Cardiac septum (tissue), 1 donor: ENCODE measurements at regions not wholly inside any gene's neighbourhood (a gene's known extent, or its start where the extent isn't known, plus 50 kb on each side); places are given as distances from the start of the nearest gene placed in this dataset.
"Not testable (repeated sequence)": the region's sequence is repeated elsewhere in the genome, so short reads cannot be mapped to it uniquely, and the experiment has no call there.

Experiments used
- DNase-seq: peaks from one replicate; pipeline ENCODE4 v3.0.0-alpha.2; 2020; ENCODE audit warnings: low spot score
- intact Hi-C: fragments of 100-400 bp; cut with DNase I; formaldehyde crosslinking; loops from one replicate; pipeline ENCODE4 v1.14.0; 2022
- donor health status: DM: no; HTN: no; CAD: no.

DNA sequence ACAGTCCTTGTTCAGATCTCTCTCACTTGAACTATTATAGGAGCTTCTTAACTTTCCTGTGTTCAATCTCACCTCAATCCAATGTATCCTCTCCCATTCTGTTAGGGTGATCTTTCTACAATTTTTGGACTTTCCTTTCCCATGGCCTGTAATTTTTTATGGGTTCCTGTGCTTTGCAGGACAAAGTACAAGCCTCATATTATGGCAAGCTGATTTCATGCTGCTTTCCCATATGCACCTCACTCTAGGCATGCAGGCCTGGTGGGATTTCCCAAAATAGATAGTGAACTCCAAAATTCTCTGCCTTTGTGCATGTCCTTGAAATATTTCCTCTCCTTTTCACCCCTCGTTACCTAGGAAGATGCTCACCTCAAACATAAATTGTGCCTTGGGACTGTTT is 499.4 kb downstream of the NAV3 start:
- DNase-seq = no peak
- intact Hi-C loops = no loop called here

DNA sequence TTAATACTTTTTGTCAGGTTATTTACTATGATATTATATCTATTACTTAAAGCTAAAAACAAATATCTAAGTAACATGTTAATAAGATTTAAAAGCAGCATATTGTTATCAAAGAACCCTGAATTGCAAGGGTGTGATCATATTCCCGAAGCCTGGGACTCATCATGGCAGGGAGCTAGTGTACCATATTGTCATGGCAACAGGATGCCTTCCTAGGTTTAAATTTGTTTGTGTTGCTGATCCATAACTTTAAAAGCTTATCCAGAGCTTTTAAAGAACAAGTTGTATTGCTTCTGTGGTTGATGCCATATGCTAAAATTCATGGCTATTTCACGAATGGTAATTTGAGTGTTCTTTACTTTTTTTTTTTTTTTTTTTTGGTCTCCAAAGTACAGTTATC is 500.5 kb downstream of the NAV3 start:
- DNase-seq = no peak
- intact Hi-C loops = no loop called here

DNA sequence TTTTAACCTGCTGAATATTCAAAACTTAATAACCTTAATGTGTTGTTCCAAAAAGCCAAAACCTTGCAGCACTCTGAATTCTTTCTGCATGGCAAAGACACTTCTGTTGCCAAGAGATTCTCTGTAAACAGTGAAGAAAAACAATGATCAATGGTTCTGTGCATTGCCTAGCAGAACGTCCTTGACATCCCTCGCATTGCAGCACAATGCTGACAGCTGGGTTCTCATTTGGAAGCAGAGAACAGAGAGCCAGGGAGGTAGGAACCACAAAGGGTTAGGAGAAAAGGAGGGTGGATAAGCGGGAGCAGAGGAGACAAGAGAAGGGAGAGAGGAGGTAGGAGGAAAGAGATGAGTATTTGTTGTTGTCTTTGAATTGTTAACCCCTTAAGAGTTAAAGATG is 501.1 kb downstream of the NAV3 start:
- no peak for DNase-seq
- intact Hi-C loops = no loop called here

GRCh38 chr12:78338054-78338785 is 507.5 kb downstream of the NAV3 start:
- DNase-seq = no peak
- intact Hi-C loops = no loop called here

GRCh38 chr12:78340406-78340805 is 509.7 kb downstream of the NAV3 start:
- no peak for DNase-seq
- intact Hi-C loops = no loop called here

GRCh38 chr12:78343657-78344056 is 513.0 kb downstream of the NAV3 start:
- intact Hi-C loops = no loop called here
- DNase-seq = no peak

GRCh38 chr12:78359520-78359919 is 505.1 kb upstream of the SYT1 start:
- intact Hi-C loops = no loop called here

DNA sequence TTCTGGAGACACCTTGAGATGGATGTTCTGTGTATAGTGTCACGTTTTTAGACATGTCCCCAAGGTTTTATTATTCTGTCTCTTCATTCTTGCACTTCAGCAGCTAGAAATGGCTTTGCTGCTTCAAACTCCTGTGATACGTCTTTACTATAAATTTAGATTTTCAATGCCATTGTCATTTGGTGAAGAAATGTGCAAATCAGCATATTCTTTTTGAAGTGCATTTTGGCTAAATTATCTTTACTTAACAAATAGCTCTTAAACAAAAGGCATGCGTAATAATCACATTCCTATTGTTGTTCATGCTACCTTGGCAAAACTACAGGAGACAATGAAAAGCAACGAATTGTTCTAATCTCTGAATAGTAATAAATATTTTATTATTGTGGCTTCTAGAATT is 502.9 kb upstream of the SYT1 start:
- intact Hi-C loops = no loop called here
- no peak for DNase-seq

More at GRCh38 chr12:78359520-78359919, 505.1 kb upstream of the SYT1 start:
- no peak for DNase-seq

DNA sequence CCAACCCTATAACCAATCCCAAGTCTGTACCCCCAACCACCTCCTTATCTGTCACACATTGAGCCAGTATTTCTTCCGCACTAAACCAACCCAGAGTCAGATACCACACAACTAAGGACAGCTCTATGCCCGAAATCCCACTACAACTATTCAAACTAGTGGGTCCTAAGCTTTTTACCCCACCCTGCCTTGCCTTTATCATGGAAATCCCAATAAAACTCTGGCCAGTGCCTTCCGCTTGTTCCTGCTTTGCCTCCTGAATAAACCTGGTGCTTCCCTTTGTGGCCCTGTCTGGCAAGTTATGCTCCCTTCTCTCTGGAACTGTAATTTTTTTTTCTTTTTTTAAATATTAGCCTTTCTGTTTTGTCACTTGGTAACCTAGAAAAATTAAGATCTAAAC is 493.3 kb upstream of the SYT1 start:
- intact Hi-C loops = no loop called here
- DNase-seq = no peak

DNA sequence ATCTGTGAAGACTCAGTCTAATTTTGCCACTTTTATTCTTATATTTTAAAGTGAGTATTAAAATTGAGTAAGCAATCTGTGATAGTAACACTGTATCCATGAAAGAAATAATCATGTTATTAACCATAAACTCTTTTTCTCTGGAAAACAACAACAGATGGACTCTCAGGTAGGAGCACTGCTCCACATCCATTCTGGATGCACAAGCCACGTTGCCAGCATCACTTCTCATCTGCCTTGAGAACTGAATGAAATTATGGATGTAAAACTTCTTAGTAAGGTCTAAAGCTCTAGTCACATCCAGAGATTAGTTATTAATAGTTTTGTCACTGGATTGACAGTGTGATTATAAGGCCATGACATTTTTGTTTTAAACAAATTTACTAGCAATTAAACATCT is 489.1 kb upstream of the SYT1 start:
- no peak for DNase-seq
- intact Hi-C loops = no loop called here

DNA sequence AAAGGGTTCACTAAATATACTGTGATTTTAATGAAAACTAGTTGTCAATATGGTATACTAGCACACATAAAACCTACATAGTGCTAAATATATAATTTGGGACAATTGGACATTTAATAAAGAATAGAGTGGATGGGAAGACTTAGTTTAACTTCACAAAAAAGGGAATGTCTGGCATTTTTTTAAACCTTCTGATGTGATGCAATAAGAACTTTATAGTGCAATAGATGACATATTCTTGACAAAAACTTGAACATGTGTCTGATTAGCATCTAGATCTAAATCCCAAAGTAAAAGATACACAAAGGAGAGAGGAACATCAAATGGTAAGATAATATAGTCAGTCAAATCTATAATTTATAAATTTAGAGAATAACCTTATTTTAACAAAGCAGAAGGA is 488.3 kb upstream of the SYT1 start:
- DNase-seq = no peak
- intact Hi-C loops = no loop called here

DNA sequence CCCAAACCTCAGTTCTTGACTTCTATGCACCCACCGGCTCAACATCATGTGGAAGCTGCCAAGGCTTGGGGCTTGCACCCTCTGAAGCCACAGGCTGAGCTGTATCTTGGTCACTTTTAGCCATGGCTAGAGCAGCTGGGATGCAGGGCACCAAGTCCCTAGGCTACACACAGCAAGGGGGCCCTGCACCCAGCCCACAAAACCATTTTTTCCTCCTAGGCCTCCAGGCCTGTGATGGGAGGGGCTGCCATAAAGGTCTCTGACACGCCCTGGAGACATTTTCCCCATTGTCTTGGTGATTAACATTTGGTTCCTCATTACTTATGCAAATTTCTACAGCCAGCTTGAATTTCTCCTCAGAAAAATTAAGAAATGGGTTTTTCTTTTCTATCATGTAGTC is 485.5 kb upstream of the SYT1 start:
- intact Hi-C loops, DNase-seq: not testable (repeated sequence)

- intact Hi-C loops = no loop called here
Observed at GRCh38 chr12:78383414-78383813, 481.2 kb upstream of the SYT1 start.

GRCh38 chr12:78384541-78384940 is 480.0 kb upstream of the SYT1 start:
- DNase-seq = no peak
- intact Hi-C loops = no loop called here

More at GRCh38 chr12:78383414-78383813, 481.2 kb upstream of the SYT1 start:
- DNase-seq = no peak

DNA sequence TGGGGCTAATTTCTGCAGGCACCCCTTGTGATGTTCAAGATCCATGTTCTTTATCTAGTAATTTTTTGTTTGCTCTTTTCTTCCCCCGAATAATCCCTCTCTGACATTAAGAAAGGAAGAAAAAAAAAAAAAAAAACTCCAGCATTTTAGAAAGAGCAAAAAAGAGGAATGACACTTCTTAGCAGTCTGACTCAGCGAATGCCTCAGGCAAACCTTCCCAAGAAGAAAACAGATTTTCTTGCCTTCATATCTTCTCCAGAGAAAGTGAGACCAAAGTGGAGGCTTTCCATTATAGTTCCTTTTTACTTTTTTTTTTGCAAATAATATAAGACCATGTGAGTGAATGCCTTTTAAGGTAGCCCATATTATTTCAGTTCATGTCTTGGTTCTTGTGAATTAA is 479.0 kb upstream of the SYT1 start:
- intact Hi-C loops = no loop called here
- no peak for DNase-seq

DNA sequence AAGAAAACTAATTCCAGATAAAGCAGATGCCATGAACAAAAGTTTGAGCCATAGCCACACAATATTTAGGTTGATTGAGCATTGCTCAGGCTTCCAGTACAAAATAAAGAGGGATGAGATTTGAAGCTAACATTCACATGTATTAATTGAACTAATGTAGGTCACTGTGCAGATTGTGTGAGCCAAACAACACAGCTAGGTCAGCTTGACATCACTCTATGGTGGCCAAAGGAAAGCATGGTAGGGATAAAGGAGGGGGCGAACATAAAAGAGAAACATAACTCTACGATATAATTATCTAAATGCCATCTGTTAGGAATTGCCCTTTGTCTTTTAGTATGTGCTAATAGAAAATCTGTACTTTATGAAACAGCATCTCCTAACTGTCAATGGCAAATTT is 477.7 kb upstream of the SYT1 start:
- intact Hi-C loops = no loop called here
- no peak for DNase-seq

GRCh38 chr12:78387721-78388120 is 476.9 kb upstream of the SYT1 start:
- intact Hi-C loops = no loop called here
- DNase-seq = no peak

GRCh38 chr12:78388461-78388860 is 476.1 kb upstream of the SYT1 start:
- intact Hi-C loops = no loop called here
- DNase-seq = no peak

GRCh38 chr12:78390920-78391319 is 473.7 kb upstream of the SYT1 start:
- intact Hi-C loops = no loop called here
- DNase-seq = no peak

- intact Hi-C loops = no loop called here
- DNase-seq = no peak
Observed at GRCh38 chr12:78392918-78393317, 471.7 kb upstream of the SYT1 start.

DNA sequence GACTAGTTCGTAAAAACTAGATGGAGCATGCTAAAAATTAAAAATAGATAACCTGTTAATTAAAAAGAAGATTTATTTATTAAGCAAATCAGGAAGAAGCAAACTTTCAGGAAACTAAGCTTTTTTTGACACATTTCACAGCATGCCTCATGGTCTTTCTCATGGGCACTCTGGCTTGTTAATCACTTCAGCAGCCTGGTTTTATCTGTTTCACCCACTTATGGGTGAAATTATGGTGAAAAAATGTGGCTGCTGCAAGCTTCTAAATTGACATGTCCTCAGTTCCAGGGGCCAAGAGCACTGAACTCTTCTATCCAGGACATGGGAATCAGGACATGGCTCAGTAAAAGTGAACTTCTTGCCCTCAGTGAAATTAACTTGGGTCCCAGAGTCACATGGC is 468.6 kb upstream of the SYT1 start:
- intact Hi-C loops = no loop called here
- no peak for DNase-seq

DNA sequence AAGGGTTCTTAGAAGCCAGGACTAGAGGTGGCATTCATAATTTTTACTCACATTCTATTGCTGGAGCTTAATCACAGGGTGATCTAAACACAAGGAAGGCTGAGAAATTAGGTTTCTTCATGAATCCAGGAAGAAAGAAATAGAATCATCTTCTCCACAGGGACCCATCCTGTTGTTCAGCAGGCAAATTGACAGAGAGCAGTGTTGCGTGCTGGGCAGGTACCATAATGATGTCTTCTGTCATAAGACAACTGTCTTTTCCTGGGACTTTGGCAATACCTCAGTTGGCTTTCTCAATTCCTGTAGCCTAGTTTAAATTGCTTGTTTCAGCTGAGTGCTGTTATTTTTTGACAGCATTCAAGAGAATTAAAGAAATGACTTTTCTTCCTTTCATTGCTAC is 468.0 kb upstream of the SYT1 start:
- intact Hi-C loops = no loop called here
- DNase-seq = no peak
